ENCODE measurements at regions not wholly inside any gene's neighbourhood (a gene's known extent, or its start where the extent isn't known, plus 50 kb on each side); places are given as distances from the start of the nearest gene placed in this dataset.
A peak's percentile ranks its signal among the peaks of the same experiment; 100 is the strongest.

- DNase-seq = no peak
Measured at GRCh38 chr2:216285701-216286100, 86.6 kb downstream of the MARCHF4 start.

- no peak for DNase-seq
Measured at GRCh38 chr2:216284708-216285107, 87.6 kb downstream of the MARCHF4 start.

GRCh38 chr2:216283038-216283900, 89.0 kb downstream of the MARCHF4 start:
- peak; percentile 49 for DNase-seq

- no peak for DNase-seq
Measured at GRCh38 chr2:216281876-216282275, 90.4 kb downstream of the MARCHF4 start.

- no peak for DNase-seq
Measured at GRCh38 chr2:216281316-216281715, 91.0 kb downstream of the MARCHF4 start.

- DNase-seq = no peak
Measured at GRCh38 chr2:216279459-216279858, 92.8 kb downstream of the MARCHF4 start.

- DNase-seq = no peak
Measured at GRCh38 chr2:216279031-216279430, 93.3 kb downstream of the MARCHF4 start.

GRCh38 chr2:216275890-216276289, 96.4 kb downstream of the MARCHF4 start:
- DNase-seq = no peak

GRCh38 chr2:216274194-216274840, 98.0 kb downstream of the MARCHF4 start:
- no peak for DNase-seq

- DNase-seq = no peak
Measured at GRCh38 chr2:216261042-216261537, 111.2 kb downstream of the MARCHF4 start.

GRCh38 chr2:216260629-216261028, 111.7 kb downstream of the MARCHF4 start:
- no peak for DNase-seq

GRCh38 chr2:216259081-216259480, 113.2 kb downstream of the MARCHF4 start:
- DNase-seq = no peak

- no peak for DNase-seq
Measured at GRCh38 chr2:216257089-216257488, 115.2 kb downstream of the MARCHF4 start.
